ENCODE measurements at regions not wholly inside any gene's neighbourhood (a gene's known extent, or its start where the extent isn't known, plus 50 kb on each side); places are given as distances from the start of the nearest gene placed in this dataset.

DNA sequence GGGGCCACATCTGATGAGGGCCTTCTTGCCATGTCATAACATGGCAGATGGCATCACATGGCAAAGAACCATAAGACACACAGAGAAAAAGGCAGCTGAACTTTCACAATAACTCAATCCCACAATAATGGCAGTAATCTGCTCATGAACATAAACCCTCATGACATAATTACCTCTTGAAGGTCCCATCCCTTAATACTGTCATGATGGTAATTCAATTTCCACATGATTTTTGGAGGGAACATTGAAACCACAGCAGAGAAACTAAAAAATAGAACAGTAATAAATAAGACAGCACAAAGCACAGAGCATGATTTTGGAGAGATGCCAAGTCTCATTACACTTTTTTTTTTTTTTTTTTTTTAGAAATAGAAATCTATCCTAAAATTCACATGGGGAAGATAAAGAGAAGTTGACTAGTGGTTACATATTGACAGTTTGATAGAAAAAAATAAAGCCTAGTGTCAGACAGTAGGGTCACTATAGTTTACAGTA, 61.8 kb upstream of the ATF7IP start:
- no peak for TF ChIP-seq POLR2A (IDR thresholded peaks at IDR 0.05; ENCODE audit: low read length)
- TF ChIP-seq GATA1 (IDR thresholded peaks at IDR 0.05; ENCODE audit: low read depth, low read length): no peak
